Mesendoderm (in vitro differentiated cells): ENCODE measurements at regions not wholly inside any gene's neighbourhood (a gene's known extent, or its start where the extent isn't known, plus 50 kb on each side); places are given as distances from the start of the nearest gene placed in this dataset.

Experiments used
- DNase-seq: peaks from one replicate; pipeline ENCODE4 v3.0.0; 2013
- H2AK5ac ChIP-seq: 2 replicates; pipeline ENCODE4 v1.6.1; 2013; ENCODE audit warnings: low read length, inconsistent platforms
- H2BK120ac ChIP-seq: 2 replicates; pipeline ENCODE4 v1.6.1; 2013; ENCODE audit warnings: low read depth, mild to moderate bottlenecking, low read length, moderate library complexity, mixed read lengths
- H2BK15ac ChIP-seq: replicated peaks from 2 replicates; pipeline ENCODE4 v1.6.1; 2013; ENCODE audit warnings: low read depth, mild to moderate bottlenecking, moderate library complexity
- H2BK5ac ChIP-seq: 2 replicates; pipeline ENCODE4 v1.6.1; 2013; ENCODE audit warnings: low read length, inconsistent platforms
- H3K18ac ChIP-seq: 2 replicates; pipeline ENCODE4 v1.6.1; 2013; ENCODE audit warnings: mild to moderate bottlenecking, low read length, mixed read lengths
- H3K23ac ChIP-seq: one replicate; pipeline ENCODE4 v1.6.1; 2013; ENCODE audit warnings: low read length
- H3K27ac ChIP-seq: 2 replicates; pipeline ENCODE4 v1.5.1; 2013; ENCODE audit warnings: low read depth, mild to moderate bottlenecking, inconsistent platforms, low read length, moderate library complexity
- H3K27me3 ChIP-seq: 2 replicates; pipeline ENCODE4 v1.6.1; 2013; ENCODE audit warnings: low read length, control low read depth, mild to moderate bottlenecking, inconsistent platforms; ENCODE audit not compliant: insufficient read depth, poor library complexity
- H3K36me3 ChIP-seq: 2 replicates; pipeline ENCODE4 v1.6.1; 2013; ENCODE audit warnings: low read length, inconsistent platforms; ENCODE audit not compliant: control insufficient read depth, insufficient read depth
- H3K4ac ChIP-seq: one replicate; pipeline ENCODE4 v1.6.1; 2013; ENCODE audit warnings: low read depth, mild to moderate bottlenecking, low read length, moderate library complexity
- H3K4me1 ChIP-seq: 2 replicates; pipeline ENCODE4 v1.6.1; 2013; ENCODE audit warnings: low read depth, low read length, inconsistent platforms; ENCODE audit not compliant: control insufficient read depth
- H3K4me2 ChIP-seq: 2 replicates; pipeline ENCODE4 v1.6.1; 2013; ENCODE audit warnings: low read length
- H3K4me3 ChIP-seq: 2 replicates; pipeline ENCODE4 v1.5.1; 2013; ENCODE audit warnings: mild to moderate bottlenecking, low read length
- H3K56ac ChIP-seq: one replicate; pipeline ENCODE4 v1.6.1; 2013; ENCODE audit warnings: low read length
- H3K79me1 ChIP-seq: 2 replicates; pipeline ENCODE4 v1.6.1; 2013; ENCODE audit warnings: low read length, inconsistent platforms
- H3K79me2 ChIP-seq: 2 replicates; pipeline ENCODE4 v1.6.1; 2013; ENCODE audit warnings: mild to moderate bottlenecking, low read length; ENCODE audit not compliant: control insufficient read depth, insufficient read depth
- H3K9ac ChIP-seq: 2 replicates; pipeline ENCODE4 v1.6.1; 2013; ENCODE audit warnings: low read length, inconsistent platforms
- H4K5ac ChIP-seq: one replicate; pipeline ENCODE4 v1.6.1; 2013; ENCODE audit warnings: low read length
- H4K8ac ChIP-seq: one replicate; pipeline ENCODE4 v1.6.1; 2013; ENCODE audit warnings: low read depth, mild to moderate bottlenecking, control low read depth, low read length, moderate library complexity
- WGBS: extraction: QIAGEN DNeasy Blood & Tissue Kit; methylation state at CpG from one replicate; pipeline ENCODE4 v1.1.7; 2013; ENCODE audit warnings: low lambda C conversion rate, missing lambda C conversion rate; ENCODE audit not compliant: insufficient coverage; ENCODE audit errors: extremely low coverage; 5-methylcytosine and 5-hydroxymethylcytosine counted together

DNA sequence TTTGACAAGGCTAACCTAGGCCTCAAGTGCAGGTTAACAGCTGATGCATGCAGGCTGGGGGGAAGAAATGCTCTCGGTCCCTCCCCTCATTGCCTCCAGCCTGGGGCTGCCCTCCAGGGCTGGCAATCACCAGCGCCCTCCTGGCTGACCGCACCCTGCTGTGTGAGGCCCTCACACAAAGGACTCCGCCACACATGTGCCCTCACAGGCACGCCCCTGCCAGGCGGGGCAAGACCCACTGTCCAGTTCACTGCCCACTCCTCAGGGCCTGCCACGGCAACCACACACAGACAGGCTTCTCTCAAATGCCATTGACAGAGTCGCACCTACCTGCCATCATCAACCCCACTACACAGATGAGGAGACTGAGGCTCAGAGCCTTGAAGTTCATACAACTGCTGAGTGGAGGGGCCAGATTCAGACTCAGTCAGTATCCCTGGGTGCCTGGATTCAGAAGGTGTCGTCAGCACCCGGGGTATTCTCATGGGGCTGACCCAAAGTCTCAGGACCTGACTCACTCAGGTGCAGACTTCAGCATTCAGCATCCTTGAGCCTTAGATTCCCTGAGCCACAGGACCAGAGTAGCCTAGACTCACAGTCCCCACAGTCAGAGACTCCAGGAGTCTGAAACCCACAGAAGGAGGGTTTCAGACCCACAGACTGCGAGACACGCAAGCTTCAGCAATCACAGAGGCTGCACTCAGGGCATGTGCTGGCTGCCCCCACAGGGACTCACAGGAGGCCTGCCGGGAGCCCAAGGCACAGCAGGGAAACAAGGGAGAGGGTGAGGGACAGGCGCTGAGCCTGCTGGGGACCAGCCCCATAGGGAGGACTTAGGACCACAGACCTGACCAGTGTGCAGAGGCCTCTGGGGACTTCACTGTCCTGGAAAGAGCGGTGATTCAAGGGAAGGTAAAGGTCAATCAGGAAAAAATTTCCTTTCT, 458.0 kb downstream of the MATN1 start:
- no peak overlapping the region for H3K18ac ChIP-seq
- no peak overlapping the region for H4K5ac ChIP-seq
- H3K27ac ChIP-seq = no peak overlapping the region
- H2BK120ac ChIP-seq = no peak overlapping the region
- H3K4me3 ChIP-seq = no peak overlapping the region
- no peak overlapping the region for H3K23ac ChIP-seq
- WGBS = no CpG with 5 or more reads among the region's 15 CpGs
- H4K8ac ChIP-seq = no peak overlapping the region
- no peak overlapping the region for H3K4ac ChIP-seq
- H3K79me2 ChIP-seq = no peaks in the 10 kb centered on the region
- no peak overlapping the region for H3K9ac ChIP-seq
- H2BK15ac ChIP-seq = no peak overlapping the region
- H3K4me1 ChIP-seq = no peaks in the 10 kb centered on the region
- no peak overlapping the region for H2AK5ac ChIP-seq
- H3K4me2 ChIP-seq = no peak overlapping the region
- H3K79me1 ChIP-seq = no peaks in the 10 kb centered on the region
- no peak overlapping the region for H2BK5ac ChIP-seq
- DNase-seq = no peak
- no peaks in the 10 kb centered on the region for H3K27me3 ChIP-seq
- H3K56ac ChIP-seq = no peak overlapping the region
- no peaks in the 10 kb centered on the region for H3K36me3 ChIP-seq

DNA sequence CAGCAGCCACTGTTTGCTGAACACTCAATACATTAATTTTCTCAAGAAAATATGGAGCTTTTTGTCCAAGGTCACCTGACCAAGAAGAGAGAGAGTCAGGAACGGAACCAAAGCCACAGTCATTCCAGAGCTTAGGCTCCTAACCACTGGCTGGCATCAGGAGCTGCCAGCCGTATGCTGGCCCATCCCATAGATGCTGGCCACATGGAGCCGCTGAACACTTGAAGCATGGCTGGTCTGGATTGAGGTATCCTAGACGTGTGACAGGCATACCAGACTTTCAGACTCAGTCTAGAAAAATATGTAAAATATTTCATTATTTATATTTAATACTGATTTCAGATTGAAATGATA, 458.7 kb downstream of the MATN1 start:
- no peaks in the 10 kb centered on the region for H3K79me1 ChIP-seq
- no peak overlapping the region for H2BK15ac ChIP-seq
- no peak overlapping the region for H4K8ac ChIP-seq
- H3K9ac ChIP-seq = no peak overlapping the region
- no peaks in the 10 kb centered on the region for H3K36me3 ChIP-seq
- no peaks in the 10 kb centered on the region for H3K79me2 ChIP-seq
- no peak overlapping the region for H3K4me3 ChIP-seq
- H3K18ac ChIP-seq = no peak overlapping the region
- no peak overlapping the region for H3K4me2 ChIP-seq
- no peaks in the 10 kb centered on the region for H3K4me1 ChIP-seq
- no peak overlapping the region for H4K5ac ChIP-seq
- no peak overlapping the region for H3K56ac ChIP-seq
- H2BK120ac ChIP-seq = no peak overlapping the region
- H3K27ac ChIP-seq = no peak overlapping the region
- no peak overlapping the region for H3K4ac ChIP-seq
- H2AK5ac ChIP-seq = no peak overlapping the region
- no peak overlapping the region for H3K23ac ChIP-seq
- no peak for DNase-seq
- WGBS = no CpG with 5 or more reads among the region's 4 CpGs
- H3K27me3 ChIP-seq = no peaks in the 10 kb centered on the region
- no peak overlapping the region for H2BK5ac ChIP-seq

DNA sequence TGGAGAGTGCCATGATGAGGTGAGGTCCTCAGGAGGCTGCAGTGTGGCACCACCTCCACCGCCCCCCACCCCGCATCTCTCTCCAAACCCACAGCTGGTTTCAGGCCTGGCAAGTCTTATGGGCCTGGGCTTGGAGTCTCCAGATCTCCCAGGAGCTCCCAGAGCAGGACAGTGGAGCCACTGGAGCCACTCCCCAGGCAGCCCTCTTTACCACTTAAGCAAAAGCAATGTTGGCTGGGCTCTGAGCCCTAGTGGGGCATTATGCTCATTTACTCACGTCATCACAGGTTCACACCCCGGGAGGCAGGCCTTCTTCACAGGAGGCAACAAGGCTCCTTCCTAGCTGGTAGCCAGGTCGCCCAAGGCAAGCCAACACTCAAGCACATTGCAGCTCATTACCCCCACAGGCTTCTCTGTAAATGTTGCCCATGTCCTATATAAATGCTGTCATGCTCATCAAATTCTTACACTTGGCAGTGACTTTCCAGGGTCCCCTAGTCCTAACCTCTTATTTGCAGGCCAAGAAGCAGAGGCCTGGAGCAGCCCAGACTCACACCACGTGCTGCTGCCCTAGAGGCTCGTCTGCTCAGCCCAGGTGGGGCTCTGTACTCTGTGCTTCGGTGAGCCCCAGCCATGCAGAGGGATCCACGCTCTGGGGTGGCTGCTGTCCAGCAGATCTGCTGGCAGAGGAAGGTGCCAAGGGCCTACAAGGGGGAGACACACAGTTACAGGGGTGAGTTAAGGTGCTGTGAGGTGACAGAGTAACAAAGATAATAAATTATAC, 459.3 kb downstream of the MATN1 start:
- no CpG with 5 or more reads among the region's 9 CpGs for WGBS
- H2BK120ac ChIP-seq = no peak overlapping the region
- no peak overlapping the region for H2BK15ac ChIP-seq
- no peak overlapping the region for H3K18ac ChIP-seq
- DNase-seq = no peak
- no peak overlapping the region for H4K5ac ChIP-seq
- H3K4me2 ChIP-seq = no peak overlapping the region
- no peaks in the 10 kb centered on the region for H3K36me3 ChIP-seq
- H3K56ac ChIP-seq = no peak overlapping the region
- no peaks in the 10 kb centered on the region for H3K27me3 ChIP-seq
- no peaks in the 10 kb centered on the region for H3K79me2 ChIP-seq
- no peak overlapping the region for H2BK5ac ChIP-seq
- no peaks in the 10 kb centered on the region for H3K4me1 ChIP-seq
- H3K27ac ChIP-seq = no peak overlapping the region
- H3K4me3 ChIP-seq = no peak overlapping the region
- H3K79me1 ChIP-seq = no peaks in the 10 kb centered on the region
- no peak overlapping the region for H3K9ac ChIP-seq
- no peak overlapping the region for H4K8ac ChIP-seq
- H3K4ac ChIP-seq = no peak overlapping the region
- H2AK5ac ChIP-seq = no peak overlapping the region
- no peak overlapping the region for H3K23ac ChIP-seq

DNA sequence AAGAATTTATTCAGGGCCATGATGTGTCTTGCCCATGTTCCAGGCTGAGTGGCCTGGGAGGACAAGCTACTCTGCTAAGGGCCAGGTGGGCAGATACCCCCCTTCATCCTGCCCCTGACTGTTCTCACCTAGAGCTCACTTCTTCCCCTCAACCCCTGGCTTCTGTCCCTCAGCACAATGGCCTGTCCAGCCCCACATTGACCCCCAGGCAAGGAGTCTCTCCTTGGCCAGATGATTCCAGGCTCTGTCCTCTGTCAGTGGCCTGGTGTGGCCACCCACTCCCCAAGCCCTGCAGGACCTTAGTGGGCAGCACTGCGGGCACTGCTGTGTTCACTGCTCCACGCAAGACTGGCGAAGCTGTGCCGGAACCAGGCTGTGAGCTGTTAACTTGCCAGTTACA, 460.0 kb downstream of the MATN1 start:
- no peak overlapping the region for H3K9ac ChIP-seq
- H3K36me3 ChIP-seq = no peaks in the 10 kb centered on the region
- H4K5ac ChIP-seq = no peak overlapping the region
- H2BK15ac ChIP-seq = no peak overlapping the region
- no peak overlapping the region for H3K18ac ChIP-seq
- no peak overlapping the region for H3K56ac ChIP-seq
- H3K4me1 ChIP-seq = no peaks in the 10 kb centered on the region
- H2BK5ac ChIP-seq = no peak overlapping the region
- H3K23ac ChIP-seq = no peak overlapping the region
- H3K27me3 ChIP-seq = no peaks in the 10 kb centered on the region
- H3K4ac ChIP-seq = no peak overlapping the region
- no peaks in the 10 kb centered on the region for H3K79me2 ChIP-seq
- H3K4me2 ChIP-seq = no peak overlapping the region
- DNase-seq = no peak
- no peak overlapping the region for H3K4me3 ChIP-seq
- no peak overlapping the region for H2AK5ac ChIP-seq
- H2BK120ac ChIP-seq = no peak overlapping the region
- H3K79me1 ChIP-seq = no peaks in the 10 kb centered on the region
- no peak overlapping the region for H3K27ac ChIP-seq
- WGBS = no CpG with 5 or more reads among the region's 4 CpGs
- no peak overlapping the region for H4K8ac ChIP-seq

DNA sequence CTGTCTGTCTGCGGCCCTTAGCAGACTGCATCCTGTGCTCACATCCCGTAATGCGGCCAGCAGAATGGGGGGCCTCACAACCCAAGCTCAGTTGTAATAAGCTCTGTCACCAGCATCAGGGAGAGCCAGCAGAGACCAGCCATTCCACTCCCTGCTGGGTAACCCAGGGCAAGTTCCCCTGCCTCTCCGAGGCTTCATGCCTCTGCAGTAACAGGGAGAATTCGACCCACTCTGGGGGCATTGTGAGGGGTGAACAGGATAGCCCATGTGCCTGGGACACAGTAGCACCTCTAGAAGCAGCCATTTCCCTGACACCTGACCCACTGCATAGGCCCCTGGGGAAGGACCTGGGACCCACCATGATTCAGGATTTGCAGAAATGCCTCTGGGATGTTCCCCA, 461.2 kb downstream of the MATN1 start:
- no peak overlapping the region for H2BK120ac ChIP-seq
- no peaks in the 10 kb centered on the region for H3K27me3 ChIP-seq
- no peaks in the 10 kb centered on the region for H3K36me3 ChIP-seq
- no CpG with 5 or more reads among the region's 5 CpGs for WGBS
- H2AK5ac ChIP-seq = no peak overlapping the region
- no peak overlapping the region for H3K4me2 ChIP-seq
- no peak overlapping the region for H2BK15ac ChIP-seq
- H3K4ac ChIP-seq = no peak overlapping the region
- H4K8ac ChIP-seq = no peak overlapping the region
- no peak overlapping the region for H3K9ac ChIP-seq
- H3K79me2 ChIP-seq = no peaks in the 10 kb centered on the region
- no peak overlapping the region for H3K56ac ChIP-seq
- H3K4me3 ChIP-seq = no peak overlapping the region
- no peak overlapping the region for H4K5ac ChIP-seq
- no peak overlapping the region for H3K18ac ChIP-seq
- DNase-seq = no peak
- H3K4me1 ChIP-seq = no peaks in the 10 kb centered on the region
- H3K79me1 ChIP-seq = no peaks in the 10 kb centered on the region
- H3K27ac ChIP-seq = no peak overlapping the region
- no peak overlapping the region for H2BK5ac ChIP-seq
- H3K23ac ChIP-seq = no peak overlapping the region
